CD4-positive, alpha-beta T cell (primary cell): ENCODE measurements at regions not wholly inside any gene's neighbourhood (a gene's known extent, or its start where the extent isn't known, plus 50 kb on each side); places are given as distances from the start of the nearest gene placed in this dataset.

Source experiments
- ATAC-seq: fragments of 200-7000 bp; cut with Tn5 transposase; one replicate; pipeline ENCODE4 v1.10.0; 2022; ENCODE audit warnings: mild to moderate bottlenecking; ENCODE audit not compliant: poor library complexity
- CTCF ChIA-PET: fragments of 350-600 bp; sonication (Branson Sonifier 250); formaldehyde crosslinking; loops from one replicate; lab custom pipeline; 2021; ENCODE audit warnings: antibody characterized with exemption, inconsistent platforms; lab: Charles Lee
- POLR2A ChIA-PET: fragments of 350-600 bp; sonication (Branson Sonifier 250); formaldehyde crosslinking; loops from one replicate; lab custom pipeline; 2021; ENCODE audit warnings: antibody characterized with exemption, inconsistent platforms; lab: Charles Lee
- DNase-seq, 14 experiments: peaks; one replicate each; pipeline ENCODE4 v3.0.0-alpha.2; 2013 to 2020; ENCODE audit warnings: mixed read lengths in 2 of 14
- H3K27ac ChIP-seq, 2 donors: one replicate each; pipeline versions ENCODE4 v1.5.1 to v1.7.0; 2013; ENCODE audit warnings: low read length in 2 of 2, low read depth in 1 of 2, mild to moderate bottlenecking in 1 of 2
- H3K27me3 ChIP-seq, 2 experiments: 1 replicate in 1 of 2; 2 replicates in 1 of 2; pipeline versions ENCODE4 v1.6.1 to v1.7.0; 2013; ENCODE audit warnings: low read length in 2 of 2, control low read depth in 1 of 2, mild to moderate bottlenecking in 1 of 2, moderate library complexity in 1 of 2; ENCODE audit not compliant: insufficient read depth in 2 of 2, control insufficient read depth in 1 of 2
- H3K36me3 ChIP-seq: one replicate; pipeline ENCODE4 v1.6.1; 2013; ENCODE audit warnings: low read length, control low read depth; ENCODE audit not compliant: insufficient read depth
- H3K4me1 ChIP-seq: one replicate; pipeline ENCODE4 v1.6.1; 2013; ENCODE audit warnings: low read length, control low read depth; ENCODE audit not compliant: insufficient read depth
- H3K4me3 ChIP-seq: one replicate; pipeline ENCODE4 v1.5.1; 2013; ENCODE audit warnings: mild to moderate bottlenecking, low read length, moderate library complexity
- H3K9me3 ChIP-seq, 2 experiments: 1 replicate in 1 of 2; 2 replicates in 1 of 2; pipeline versions ENCODE4 v1.6.1 to v1.7.0; 2013; ENCODE audit warnings: low read length in 2 of 2, mild to moderate bottlenecking in 2 of 2, control low read depth in 1 of 2, moderate library complexity in 1 of 2; ENCODE audit not compliant: control insufficient read depth in 1 of 2, insufficient read depth in 1 of 2
- H3K27ac Mint-ChIP-seq: one replicate; pipeline ENCODE4 v1.8.0; 2020; ENCODE audit warnings: mixed read lengths
- H3K27me3 Mint-ChIP-seq: one replicate; pipeline ENCODE4 v1.8.0; 2021; ENCODE audit warnings: mixed read lengths
- H3K36me3 Mint-ChIP-seq: one replicate; pipeline ENCODE4 v1.8.0; 2021; ENCODE audit warnings: low read depth, mixed read lengths
- H3K4me1 Mint-ChIP-seq: one replicate; pipeline ENCODE4 v1.8.0; 2021; ENCODE audit warnings: low read depth, mixed read lengths
- H3K4me3 Mint-ChIP-seq: one replicate; pipeline ENCODE4 v1.8.0; 2020; ENCODE audit warnings: mild to moderate bottlenecking, mixed read lengths
- H3K9me3 Mint-ChIP-seq: one replicate; pipeline ENCODE4 v1.8.0; 2020; ENCODE audit warnings: mixed read lengths
- intact Hi-C, 2 experiments: fragments of 100-400 bp; cut with DNase I in 1 of 2; cut with micrococcal nuclease in 1 of 2; formaldehyde crosslinking; loops; one replicate each; pipeline versions ENCODE4 v1.15.1 to v1.9.0; 2023 to 2025; cut with DNase I, micrococcal nuclease
- TF ChIP-seq, protein P1 (sequence below): fragments of 200-600 bp; IDR thresholded peaks from one replicate; pipeline ENCODE4 v1.8.0; 2022; ENCODE audit warnings: antibody characterized with exemption, mild to moderate bottlenecking

DNA sequence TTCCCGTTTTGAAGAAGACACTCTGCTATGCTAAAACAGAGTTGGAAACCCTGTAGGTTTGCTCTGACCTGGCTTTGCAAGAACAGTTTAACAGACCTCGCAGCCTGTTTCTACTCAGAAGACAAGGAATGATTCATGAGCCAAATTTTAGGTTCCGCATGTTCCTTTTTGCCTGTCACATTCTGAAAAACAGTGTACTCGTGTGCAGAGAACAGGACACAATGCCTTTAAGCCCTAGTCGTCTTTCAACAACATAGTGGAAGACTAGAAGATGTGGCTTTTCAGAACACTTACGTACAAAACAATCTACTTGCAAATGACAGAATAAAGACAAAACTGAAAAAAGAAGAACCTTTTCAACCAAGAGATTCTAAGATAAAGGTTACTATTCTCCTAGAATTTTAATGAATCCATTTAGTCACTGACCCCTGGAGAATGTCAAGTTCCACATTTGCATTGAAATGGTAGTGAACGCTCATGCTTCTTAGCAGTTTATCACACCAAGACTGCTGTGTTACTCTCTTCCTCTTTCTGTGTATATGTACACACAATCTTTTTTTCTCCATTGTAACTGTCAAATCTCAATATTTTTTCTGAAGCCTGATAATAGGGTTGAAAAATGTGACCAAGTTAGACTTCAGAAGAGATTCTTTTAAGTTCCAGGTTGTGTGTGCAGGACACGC is 220.7 kb upstream of the NRSN1 start:
- no peaks in the 10 kb centered on the region for H3K27me3 ChIP-seq
- H3K9me3 Mint-ChIP-seq: no peaks in the 10 kb centered on the region
- H3K9me3 ChIP-seq: no peaks in the 10 kb centered on the region
- H3K4me3 Mint-ChIP-seq: no peak overlapping the region
- no peak overlapping the region for H3K4me3 ChIP-seq
- no peak overlapping the region for H3K27ac Mint-ChIP-seq
- no peaks in the 10 kb centered on the region for H3K36me3 Mint-ChIP-seq
- H3K4me1 Mint-ChIP-seq: no peaks in the 10 kb centered on the region
- H3K36me3 ChIP-seq: no peaks in the 10 kb centered on the region
- ChIA-PET POLR2A (no interaction called here), CTCF (no interaction called here)
- DNase-seq (no peak), ATAC-seq (no peak)
- no peak overlapping the region for H3K27ac ChIP-seq
- H3K4me1 ChIP-seq: no peaks in the 10 kb centered on the region
- TF ChIP-seq, protein P1, sequence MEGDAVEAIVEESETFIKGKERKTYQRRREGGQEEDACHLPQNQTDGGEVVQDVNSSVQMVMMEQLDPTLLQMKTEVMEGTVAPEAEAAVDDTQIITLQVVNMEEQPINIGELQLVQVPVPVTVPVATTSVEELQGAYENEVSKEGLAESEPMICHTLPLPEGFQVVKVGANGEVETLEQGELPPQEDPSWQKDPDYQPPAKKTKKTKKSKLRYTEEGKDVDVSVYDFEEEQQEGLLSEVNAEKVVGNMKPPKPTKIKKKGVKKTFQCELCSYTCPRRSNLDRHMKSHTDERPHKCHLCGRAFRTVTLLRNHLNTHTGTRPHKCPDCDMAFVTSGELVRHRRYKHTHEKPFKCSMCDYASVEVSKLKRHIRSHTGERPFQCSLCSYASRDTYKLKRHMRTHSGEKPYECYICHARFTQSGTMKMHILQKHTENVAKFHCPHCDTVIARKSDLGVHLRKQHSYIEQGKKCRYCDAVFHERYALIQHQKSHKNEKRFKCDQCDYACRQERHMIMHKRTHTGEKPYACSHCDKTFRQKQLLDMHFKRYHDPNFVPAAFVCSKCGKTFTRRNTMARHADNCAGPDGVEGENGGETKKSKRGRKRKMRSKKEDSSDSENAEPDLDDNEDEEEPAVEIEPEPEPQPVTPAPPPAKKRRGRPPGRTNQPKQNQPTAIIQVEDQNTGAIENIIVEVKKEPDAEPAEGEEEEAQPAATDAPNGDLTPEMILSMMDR: no peak
- no peaks in the 10 kb centered on the region for H3K27me3 Mint-ChIP-seq
- intact Hi-C loops: no loop called here

GRCh38 chr6:23910420-23910819 is 215.6 kb upstream of the NRSN1 start:
- no peaks in the 10 kb centered on the region for H3K4me1 Mint-ChIP-seq
- H3K27ac ChIP-seq: no peak overlapping the region
- no peaks in the 10 kb centered on the region for H3K36me3 Mint-ChIP-seq
- no peaks in the 10 kb centered on the region for H3K9me3 ChIP-seq
- H3K27ac Mint-ChIP-seq: no peak overlapping the region
- H3K36me3 ChIP-seq: no peaks in the 10 kb centered on the region
- H3K27me3 ChIP-seq: no peaks in the 10 kb centered on the region
- H3K4me3 ChIP-seq: no peak overlapping the region
- H3K4me3 Mint-ChIP-seq: no peak overlapping the region
- ChIA-PET CTCF (no interaction called here), POLR2A (no interaction called here)
- ATAC-seq (no peak), DNase-seq (no peak)
- no peaks in the 10 kb centered on the region for H3K4me1 ChIP-seq
- no peaks in the 10 kb centered on the region for H3K9me3 Mint-ChIP-seq
- intact Hi-C loops: no loop called here
- TF ChIP-seq, protein P1: no peak
- H3K27me3 Mint-ChIP-seq: no peaks in the 10 kb centered on the region

- H3K27me3 Mint-ChIP-seq: no peaks in the 10 kb centered on the region
- TF ChIP-seq, protein P1: no peak
- CTCF ChIA-PET: no interaction called here
- no peaks in the 10 kb centered on the region for H3K36me3 Mint-ChIP-seq
- Histone ChIP-seq H3K4me3 (no peak overlapping the region), H3K9me3 (no peaks in the 10 kb centered on the region), H3K27ac (no peak overlapping the region), H3K27me3 (no peaks in the 10 kb centered on the region), H3K36me3 (no peaks in the 10 kb centered on the region), H3K4me1 (no peaks in the 10 kb centered on the region)
- no peak overlapping the region for H3K4me3 Mint-ChIP-seq
- intact Hi-C loops: no loop called here
- H3K27ac Mint-ChIP-seq: no peak overlapping the region
- DNase-seq (no peak), ATAC-seq (no peak)
- no peaks in the 10 kb centered on the region for H3K4me1 Mint-ChIP-seq
- H3K9me3 Mint-ChIP-seq: peaks cover 2% of the 10 kb centered on the region
- POLR2A ChIA-PET: no interaction called here
These were observed 198.1 kb upstream of the NRSN1 start for GRCh38 chr6:23927935-23928334.
